Smooth muscle cell (in vitro differentiated cells): ENCODE measurements at regions not wholly inside any gene's neighbourhood (a gene's known extent, or its start where the extent isn't known, plus 50 kb on each side); places are given as distances from the start of the nearest gene placed in this dataset.

ENCODE experiments used
- DNase-seq: peaks from one replicate; lab custom pipeline; 2025; ENCODE audit not compliant: unreplicated experiment; lab: John Stamatoyannopoulos, UW
- H2AFZ ChIP-seq: fragments of 200-600 bp; sonication (generic); 2 replicates; pipeline ENCODE4 v1.6.0; 2016; ENCODE audit warnings: antibody characterized with exemption, low read depth, mild to moderate bottlenecking
- H3F3A ChIP-seq: fragments of 200-600 bp; sonication (generic); 2 replicates; pipeline ENCODE4 v1.6.0; 2017; ENCODE audit warnings: antibody characterized with exemption, low read depth
- H3K27ac ChIP-seq: fragments of 200-600 bp; sonication (generic); 2 replicates; pipeline ENCODE4 v1.5.1; 2016; ENCODE audit warnings: low read depth, mild to moderate bottlenecking
- H3K27me3 ChIP-seq: fragments of 200-600 bp; sonication (generic); 2 replicates; pipeline ENCODE4 v1.6.1; 2016; ENCODE audit warnings: low read depth, mild to moderate bottlenecking
- H3K36me3 ChIP-seq: fragments of 200-600 bp; sonication (generic); 2 replicates; pipeline ENCODE4 v1.5.1; 2016; ENCODE audit warnings: low read depth
- H3K4me1 ChIP-seq: fragments of 200-600 bp; sonication (generic); 2 replicates; pipeline ENCODE4 v1.5.1; 2016; ENCODE audit warnings: low read depth
- H3K4me2 ChIP-seq: fragments of 200-600 bp; sonication (generic); 2 replicates; pipeline ENCODE4 v1.6.0; 2016; ENCODE audit warnings: mild to moderate bottlenecking
- H3K4me3 ChIP-seq: fragments of 200-600 bp; sonication (generic); 2 replicates; pipeline ENCODE4 v1.5.1; 2016; ENCODE audit warnings: mild to moderate bottlenecking
- H3K79me2 ChIP-seq: fragments of 200-600 bp; sonication (generic); 2 replicates; pipeline ENCODE4 v1.6.0; 2016; ENCODE audit warnings: low read depth, mild to moderate bottlenecking
- H3K9ac ChIP-seq: fragments of 200-600 bp; sonication (generic); 2 replicates; pipeline ENCODE4 v1.6.0; 2016; ENCODE audit warnings: low read depth
- H3K9me3 ChIP-seq: fragments of 200-600 bp; sonication (generic); replicated peaks from 2 replicates; pipeline ENCODE4 v1.5.1; 2016; ENCODE audit warnings: low read depth
- H4K20me1 ChIP-seq: fragments of 200-600 bp; sonication (generic); 2 replicates; pipeline ENCODE4 v1.6.0; 2016; ENCODE audit warnings: low read depth
- WGBS: methylation state at CpG from one replicate; pipeline ENCODE4 v1.1.7; 2016; ENCODE audit warnings: low lambda C conversion rate; 5-methylcytosine and 5-hydroxymethylcytosine counted together
- TF ChIP-seq, protein P1 (sequence below): fragments of 200-600 bp; sonication (generic); IDR thresholded peaks from 2 replicates; pipeline ENCODE4 v1.5.1; 2017; ENCODE audit warnings: borderline replicate concordance, mild to moderate bottlenecking, antibody characterized with exemption; ENCODE audit not compliant: insufficient read depth, poor library complexity, severe bottlenecking

DNA sequence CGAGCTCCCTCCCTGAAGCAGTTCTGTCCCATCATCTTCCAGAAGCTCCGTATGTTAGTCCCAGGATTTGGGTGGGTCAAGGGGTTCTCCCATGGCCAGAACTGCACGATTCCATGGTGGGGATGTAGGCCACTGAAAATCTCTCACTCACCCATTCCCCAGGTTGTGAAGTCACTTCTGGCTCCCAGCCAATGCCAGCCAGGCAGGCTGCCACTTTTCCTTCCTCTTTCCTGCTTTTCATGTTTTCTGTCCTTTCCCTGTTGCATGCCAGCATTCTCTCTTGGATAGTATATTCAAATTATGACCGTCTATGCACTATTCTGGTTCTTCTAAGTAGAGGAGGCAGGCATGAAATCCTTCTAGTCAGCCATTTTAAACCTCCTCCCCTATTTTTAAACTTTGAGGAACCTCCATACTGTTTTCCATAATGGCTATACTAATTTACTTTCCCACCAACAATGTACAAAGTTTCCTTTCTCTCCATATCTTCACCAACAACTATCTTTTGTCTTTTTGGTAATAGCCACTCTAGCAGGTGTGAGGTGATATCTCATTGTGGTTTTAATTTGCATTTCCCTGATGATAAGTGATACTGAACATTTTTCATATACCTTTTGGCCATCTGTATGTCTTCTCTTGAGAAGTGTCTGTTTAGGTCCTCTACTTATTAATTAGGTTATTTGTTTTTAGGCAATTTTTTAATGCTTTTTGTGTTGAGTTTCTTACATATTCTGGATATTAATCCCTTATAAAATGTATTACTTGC lies 182.1 kb upstream of the TET2 start:
- WGBS, result 82% methylated on average over 4 of the region's 4 CpGs
- Histone ChIP-seq H3K4me1 (no peaks in the 10 kb centered on the region), H3K9ac (no peak overlapping the region), H3K9me3 (no peaks in the 10 kb centered on the region), H3K79me2 (no peaks in the 10 kb centered on the region), H3K36me3 (no peaks in the 10 kb centered on the region), H3K4me3 (no peak overlapping the region), H3K4me2 (no peak overlapping the region), H3K27ac (no peak overlapping the region), H3K27me3 (no peaks in the 10 kb centered on the region), H4K20me1 (no peaks in the 10 kb centered on the region), H3F3A (no peaks in the 10 kb centered on the region), H2AFZ (no peak overlapping the region)
- TF ChIP-seq, protein P1, sequence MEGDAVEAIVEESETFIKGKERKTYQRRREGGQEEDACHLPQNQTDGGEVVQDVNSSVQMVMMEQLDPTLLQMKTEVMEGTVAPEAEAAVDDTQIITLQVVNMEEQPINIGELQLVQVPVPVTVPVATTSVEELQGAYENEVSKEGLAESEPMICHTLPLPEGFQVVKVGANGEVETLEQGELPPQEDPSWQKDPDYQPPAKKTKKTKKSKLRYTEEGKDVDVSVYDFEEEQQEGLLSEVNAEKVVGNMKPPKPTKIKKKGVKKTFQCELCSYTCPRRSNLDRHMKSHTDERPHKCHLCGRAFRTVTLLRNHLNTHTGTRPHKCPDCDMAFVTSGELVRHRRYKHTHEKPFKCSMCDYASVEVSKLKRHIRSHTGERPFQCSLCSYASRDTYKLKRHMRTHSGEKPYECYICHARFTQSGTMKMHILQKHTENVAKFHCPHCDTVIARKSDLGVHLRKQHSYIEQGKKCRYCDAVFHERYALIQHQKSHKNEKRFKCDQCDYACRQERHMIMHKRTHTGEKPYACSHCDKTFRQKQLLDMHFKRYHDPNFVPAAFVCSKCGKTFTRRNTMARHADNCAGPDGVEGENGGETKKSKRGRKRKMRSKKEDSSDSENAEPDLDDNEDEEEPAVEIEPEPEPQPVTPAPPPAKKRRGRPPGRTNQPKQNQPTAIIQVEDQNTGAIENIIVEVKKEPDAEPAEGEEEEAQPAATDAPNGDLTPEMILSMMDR, result no peak
- DNase-seq, result no peak

DNA sequence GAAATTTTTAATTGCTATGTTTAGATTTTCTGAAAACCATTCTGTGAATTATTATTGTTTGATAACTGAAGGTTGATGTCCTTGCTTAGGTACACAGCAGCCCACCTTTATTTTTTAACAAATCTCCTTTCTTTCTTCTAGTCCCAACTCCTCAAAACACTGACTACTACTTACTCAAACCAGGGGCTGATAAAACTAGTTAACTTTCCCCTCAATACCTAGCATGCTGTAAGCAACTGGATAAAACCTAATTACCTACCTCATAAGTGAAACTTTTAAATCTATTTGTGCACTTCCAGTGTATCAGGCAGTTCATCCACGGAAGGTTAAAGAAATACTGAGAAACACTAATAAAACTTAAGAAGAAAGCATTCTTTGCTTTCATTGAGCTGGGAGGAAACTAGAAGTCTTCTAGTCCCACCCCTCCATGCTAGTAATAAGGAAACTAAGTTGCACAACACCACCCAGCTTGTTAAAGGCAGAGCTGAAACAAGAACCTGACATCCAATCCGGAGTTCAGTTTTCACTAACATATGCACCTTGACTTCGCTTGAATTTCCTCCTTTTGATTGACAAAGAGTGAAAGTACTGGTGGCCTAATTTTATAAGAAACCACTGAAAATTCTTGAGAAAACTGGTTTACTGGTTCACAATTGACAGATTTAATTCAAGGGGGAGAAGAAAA lies 180.2 kb upstream of the TET2 start:
- no peaks in the 10 kb centered on the region for H3F3A ChIP-seq
- no peaks in the 10 kb centered on the region for H3K79me2 ChIP-seq
- WGBS, result 62% methylated on average over 3 of the region's 3 CpGs
- no peak for DNase-seq
- TF ChIP-seq, protein P1, result no peak
- no peaks in the 10 kb centered on the region for H3K9me3 ChIP-seq
- no peak overlapping the region for H3K4me3 ChIP-seq
- no peaks in the 10 kb centered on the region for H3K27me3 ChIP-seq
- H4K20me1 ChIP-seq, result no peaks in the 10 kb centered on the region
- H3K9ac ChIP-seq, result no peak overlapping the region
- peak overlapping the region; percentile 27 for H3K27ac ChIP-seq
- no peak overlapping the region for H3K4me2 ChIP-seq
- H2AFZ ChIP-seq, result no peak overlapping the region
- no peaks in the 10 kb centered on the region for H3K36me3 ChIP-seq
- no peaks in the 10 kb centered on the region for H3K4me1 ChIP-seq

DNA sequence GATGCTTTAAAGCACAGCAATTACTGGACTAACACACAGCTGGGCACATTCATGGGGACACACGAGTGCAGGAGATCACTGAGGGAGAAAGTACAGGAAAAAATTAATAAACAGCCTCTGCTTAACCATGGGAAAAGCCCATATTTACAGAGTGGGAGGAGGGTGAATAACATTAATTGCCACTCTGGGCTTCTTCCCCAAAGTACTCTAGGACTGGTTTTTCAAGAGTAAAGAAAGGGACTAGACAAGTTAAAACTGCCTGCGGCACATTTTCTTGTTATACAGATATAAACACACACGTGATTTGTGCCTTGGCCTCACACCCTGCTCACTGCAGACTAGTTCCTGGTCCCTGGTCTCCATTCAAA lies 179.7 kb upstream of the TET2 start:
- no peak overlapping the region for H2AFZ ChIP-seq
- no peak overlapping the region for H3K4me2 ChIP-seq
- WGBS, result 54% methylated on average over 3 of the region's 3 CpGs

More for the DNA sequence above, 179.7 kb upstream of the TET2 start:
- H3K4me1 ChIP-seq, result no peaks in the 10 kb centered on the region
- peak overlapping the region; percentile 27 for H3K27ac ChIP-seq
- no peak overlapping the region for H3K9ac ChIP-seq
- H3K4me3 ChIP-seq, result no peak overlapping the region
- no peak for DNase-seq
- H4K20me1 ChIP-seq, result no peaks in the 10 kb centered on the region
- no peaks in the 10 kb centered on the region for H3K27me3 ChIP-seq
- no peaks in the 10 kb centered on the region for H3K79me2 ChIP-seq
- H3K36me3 ChIP-seq, result no peaks in the 10 kb centered on the region
- H3F3A ChIP-seq, result no peaks in the 10 kb centered on the region
- H3K9me3 ChIP-seq, result no peaks in the 10 kb centered on the region
- TF ChIP-seq, protein P1, result no peak
